Bronchial epithelial cell (primary cell): ENCODE measurements at regions not wholly inside any gene's neighbourhood (a gene's known extent, or its start where the extent isn't known, plus 50 kb on each side); places are given as distances from the start of the nearest gene placed in this dataset.
A peak's percentile ranks its signal among the peaks of the same experiment; 100 is the strongest.

Source experiments
- DNase-seq: peaks from one replicate; pipeline ENCODE4 v3.0.0-alpha.2; 2010; ENCODE audit warnings: low read depth
- FAIRE-seq: peaks from 2 replicates; lab custom pipeline; 2011; peaks lifted over from hg19 to GRCh38; lab: Jason Lieb, UNC
- H3K27me3 ChIP-seq: 2 replicates; pipeline ENCODE4 v1.5.1; 2011; ENCODE audit warnings: low read length; ENCODE audit not compliant: control insufficient read depth, insufficient read depth
- H3K36me3 ChIP-seq: 2 replicates; pipeline ENCODE4 v1.5.1; 2011; ENCODE audit warnings: low read length; ENCODE audit not compliant: control insufficient read depth, insufficient read depth
- H3K4me3 ChIP-seq: 2 replicates; pipeline ENCODE4 v1.5.1; 2011; ENCODE audit warnings: mild to moderate bottlenecking, low read depth, low read length, control low read depth
- TF ChIP-seq, protein P1 (sequence below): IDR thresholded peaks from 2 replicates; pipeline ENCODE4 v1.5.1; 2011; ENCODE audit warnings: mild to moderate bottlenecking, moderate library complexity, low read length, control low read depth, inconsistent platforms; ENCODE audit not compliant: insufficient read depth, severe bottlenecking

DNA sequence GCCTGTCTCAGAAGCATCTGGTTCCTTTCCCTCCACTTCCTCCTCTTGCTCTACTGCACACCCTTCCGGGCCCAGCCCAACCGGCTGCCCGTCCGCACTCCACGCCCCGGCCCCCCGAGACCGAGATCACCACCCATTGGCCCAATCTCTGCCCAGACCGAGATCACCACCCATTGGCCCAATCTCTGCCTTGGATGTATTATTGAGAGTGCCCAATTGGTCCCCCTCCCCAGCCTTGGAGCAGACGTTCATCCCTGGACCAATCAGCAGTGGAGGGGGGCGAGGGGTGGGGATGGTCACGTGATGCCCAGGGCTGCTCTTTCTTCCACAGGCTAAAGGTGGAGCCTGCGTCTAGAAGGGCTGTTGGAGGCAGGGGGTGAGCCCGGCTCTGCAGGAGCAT is 75.6 kb upstream of the TMEM132C start:
- Histone ChIP-seq H3K4me3 (no peak overlapping the region), H3K36me3 (no peaks in the 10 kb centered on the region), H3K27me3 (no peaks in the 10 kb centered on the region)
- FAIRE-seq (no peak), DNase-seq (no peak)
- TF ChIP-seq, protein P1, sequence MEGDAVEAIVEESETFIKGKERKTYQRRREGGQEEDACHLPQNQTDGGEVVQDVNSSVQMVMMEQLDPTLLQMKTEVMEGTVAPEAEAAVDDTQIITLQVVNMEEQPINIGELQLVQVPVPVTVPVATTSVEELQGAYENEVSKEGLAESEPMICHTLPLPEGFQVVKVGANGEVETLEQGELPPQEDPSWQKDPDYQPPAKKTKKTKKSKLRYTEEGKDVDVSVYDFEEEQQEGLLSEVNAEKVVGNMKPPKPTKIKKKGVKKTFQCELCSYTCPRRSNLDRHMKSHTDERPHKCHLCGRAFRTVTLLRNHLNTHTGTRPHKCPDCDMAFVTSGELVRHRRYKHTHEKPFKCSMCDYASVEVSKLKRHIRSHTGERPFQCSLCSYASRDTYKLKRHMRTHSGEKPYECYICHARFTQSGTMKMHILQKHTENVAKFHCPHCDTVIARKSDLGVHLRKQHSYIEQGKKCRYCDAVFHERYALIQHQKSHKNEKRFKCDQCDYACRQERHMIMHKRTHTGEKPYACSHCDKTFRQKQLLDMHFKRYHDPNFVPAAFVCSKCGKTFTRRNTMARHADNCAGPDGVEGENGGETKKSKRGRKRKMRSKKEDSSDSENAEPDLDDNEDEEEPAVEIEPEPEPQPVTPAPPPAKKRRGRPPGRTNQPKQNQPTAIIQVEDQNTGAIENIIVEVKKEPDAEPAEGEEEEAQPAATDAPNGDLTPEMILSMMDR = no peak

DNA sequence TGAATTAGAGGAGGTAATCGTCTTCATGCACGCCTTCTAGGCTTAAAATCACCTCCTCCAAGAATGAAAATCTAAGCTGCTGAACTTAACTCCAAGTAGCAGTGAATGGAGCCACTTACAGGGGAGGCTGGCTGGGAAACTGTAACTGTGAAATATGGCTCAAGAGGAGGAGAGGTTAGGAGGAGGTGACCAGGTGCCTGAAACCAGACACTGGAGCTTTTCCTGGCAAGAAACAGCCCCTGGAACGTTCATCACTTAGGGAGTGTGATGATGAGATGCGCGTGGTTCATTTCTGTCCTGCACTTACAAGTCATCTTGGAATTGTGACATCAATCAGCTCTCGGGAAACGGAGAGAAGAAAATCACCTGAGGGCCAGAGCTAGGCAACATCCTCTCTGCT is 62.3 kb upstream of the TMEM132C start:
- H3K36me3 ChIP-seq = no peaks in the 10 kb centered on the region
- no peak for FAIRE-seq
- DNase-seq = no peak
- TF ChIP-seq, protein P1 = no peak
- H3K4me3 ChIP-seq = no peak overlapping the region
- H3K27me3 ChIP-seq = no peaks in the 10 kb centered on the region

DNA sequence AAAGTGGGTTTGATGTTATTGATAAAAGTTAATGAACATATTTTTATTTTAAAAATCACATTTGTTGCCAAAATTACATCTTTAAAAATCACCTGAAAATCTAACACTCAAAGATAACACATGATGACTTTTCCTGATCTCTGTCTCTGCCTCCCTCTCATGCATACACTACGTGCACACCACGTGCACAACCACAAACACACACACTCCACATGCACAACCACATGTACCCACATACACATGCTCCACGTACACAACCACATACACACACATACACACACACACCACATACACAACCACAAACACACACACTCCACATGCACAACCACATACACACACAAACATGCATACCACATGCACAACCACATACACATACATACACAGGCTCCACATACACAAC is 61.8 kb upstream of the TMEM132C start:
- TF ChIP-seq, protein P1 = no peak
- Histone ChIP-seq H3K4me3 (no peak overlapping the region), H3K27me3 (no peaks in the 10 kb centered on the region), H3K36me3 (no peaks in the 10 kb centered on the region)
- no peak for FAIRE-seq
- DNase-seq = no peak

DNA sequence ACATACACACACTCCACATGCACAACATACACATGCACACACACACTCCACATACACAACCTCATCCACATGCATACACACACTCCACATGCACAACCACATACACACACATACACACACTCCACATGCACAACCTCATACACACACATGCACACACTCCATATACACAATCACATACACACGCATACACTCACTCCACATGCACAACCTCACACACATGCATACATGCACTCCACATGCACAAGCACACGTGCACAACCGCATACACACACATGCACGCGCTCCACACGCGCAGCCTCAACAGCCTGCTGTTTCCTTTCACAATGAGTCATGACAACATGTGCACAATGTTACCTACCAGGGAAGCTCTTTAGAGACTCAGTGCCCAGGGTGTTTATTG is 61.2 kb upstream of the TMEM132C start:
- peak; percentile 97 for FAIRE-seq
- TF ChIP-seq, protein P1 = no peak
- Histone ChIP-seq H3K27me3 (no peaks in the 10 kb centered on the region), H3K4me3 (no peak overlapping the region), H3K36me3 (no peaks in the 10 kb centered on the region)
- DNase-seq = no peak
